Upper lobe of left lung (tissue), 4 donors: ENCODE measurements at regions not wholly inside any gene's neighbourhood (a gene's known extent, or its start where the extent isn't known, plus 50 kb on each side); places are given as distances from the start of the nearest gene placed in this dataset.

Source experiments
- EP300 ChIP-seq, 4 donors: sonication (generic); formaldehyde crosslinking; IDR thresholded peaks; one replicate each; pipeline ENCODE4 v1.5.1; 2017; ENCODE audit warnings: antibody characterized with exemption in 4 of 4, control low read depth in 2 of 4
- POLR2AphosphoS5 ChIP-seq, 2 donors: sonication (generic); formaldehyde crosslinking; IDR thresholded peaks; one replicate each; pipeline ENCODE4 v1.5.1; 2017; ENCODE audit warnings: antibody characterized with exemption in 2 of 2
- TF ChIP-seq, protein P1 (sequence below), 6 experiments: fragments of 450-650 bp in 4 of 6; fragments of 200-600 bp in 2 of 6; sonication (generic) in 2 of 6; IDR thresholded peaks; one replicate each; pipeline ENCODE4 v1.5.1; 2016 to 2019; ENCODE audit warnings: antibody characterized with exemption in 6 of 6

DNA sequence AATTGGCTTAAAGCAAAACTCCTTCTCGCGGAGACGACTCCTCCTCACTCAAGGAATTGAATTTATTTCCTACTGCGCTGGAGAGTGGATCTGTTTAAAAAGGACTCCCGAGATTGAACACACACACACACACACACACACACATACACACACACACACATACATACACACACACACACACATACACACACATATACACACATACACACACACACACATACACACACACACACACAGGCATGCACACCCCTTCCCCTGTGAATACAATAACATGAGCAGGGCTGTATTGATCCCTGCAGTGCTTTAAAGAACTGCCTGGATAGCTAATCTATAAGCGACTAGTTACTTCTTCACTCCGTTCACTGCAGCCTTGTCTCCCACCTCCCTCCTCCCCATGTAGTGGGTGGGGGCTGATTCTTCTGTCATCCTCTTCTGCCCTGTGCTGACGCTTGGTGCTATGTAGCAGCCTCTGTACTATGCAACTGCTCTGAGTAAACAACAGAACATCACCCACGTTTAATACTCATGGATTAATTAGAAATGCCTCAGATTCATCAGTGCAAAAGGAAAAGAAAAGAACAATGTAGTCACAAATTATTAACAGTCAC is 549.0 kb downstream of the CDH26 start:
- TF ChIP-seq, protein P1, sequence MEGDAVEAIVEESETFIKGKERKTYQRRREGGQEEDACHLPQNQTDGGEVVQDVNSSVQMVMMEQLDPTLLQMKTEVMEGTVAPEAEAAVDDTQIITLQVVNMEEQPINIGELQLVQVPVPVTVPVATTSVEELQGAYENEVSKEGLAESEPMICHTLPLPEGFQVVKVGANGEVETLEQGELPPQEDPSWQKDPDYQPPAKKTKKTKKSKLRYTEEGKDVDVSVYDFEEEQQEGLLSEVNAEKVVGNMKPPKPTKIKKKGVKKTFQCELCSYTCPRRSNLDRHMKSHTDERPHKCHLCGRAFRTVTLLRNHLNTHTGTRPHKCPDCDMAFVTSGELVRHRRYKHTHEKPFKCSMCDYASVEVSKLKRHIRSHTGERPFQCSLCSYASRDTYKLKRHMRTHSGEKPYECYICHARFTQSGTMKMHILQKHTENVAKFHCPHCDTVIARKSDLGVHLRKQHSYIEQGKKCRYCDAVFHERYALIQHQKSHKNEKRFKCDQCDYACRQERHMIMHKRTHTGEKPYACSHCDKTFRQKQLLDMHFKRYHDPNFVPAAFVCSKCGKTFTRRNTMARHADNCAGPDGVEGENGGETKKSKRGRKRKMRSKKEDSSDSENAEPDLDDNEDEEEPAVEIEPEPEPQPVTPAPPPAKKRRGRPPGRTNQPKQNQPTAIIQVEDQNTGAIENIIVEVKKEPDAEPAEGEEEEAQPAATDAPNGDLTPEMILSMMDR (IDR thresholded peaks at IDR 0.05), result no peak
- no peak for TF ChIP-seq POLR2AphosphoS5 (IDR thresholded peaks at IDR 0.05)
- no peak for TF ChIP-seq EP300 (IDR thresholded peaks at IDR 0.05)
